GM20000 (cell line): ENCODE measurements at regions not wholly inside any gene's neighbourhood (a gene's known extent, or its start where the extent isn't known, plus 50 kb on each side); places are given as distances from the start of the nearest gene placed in this dataset.

Experiments
- DNase-seq: peaks from one replicate; pipeline ENCODE4 v3.0.0; 2012; ENCODE audit warnings: low spot score
- CTCF ChIP-seq: IDR thresholded peaks from 2 replicates; pipeline ENCODE4 v1.5.1; 2012; ENCODE audit warnings: mild to moderate bottlenecking, control low read depth; ENCODE audit errors: extremely low read depth, missing control alignments

- DNase-seq = no peak
Observed at GRCh38 chr3:132247211-132247610, 70.0 kb upstream of the ACP3 start.

GRCh38 chr3:132248490-132248889, 68.7 kb upstream of the ACP3 start:
- no peak for DNase-seq
- no peak for TF ChIP-seq CTCF

More at GRCh38 chr3:132247211-132247610, 70.0 kb upstream of the ACP3 start:
- TF ChIP-seq CTCF = no peak

- DNase-seq = peak; percentile 51
- TF ChIP-seq CTCF = peak; percentile 34
Observed at GRCh38 chr3:132253262-132253878, 63.8 kb upstream of the ACP3 start.

GRCh38 chr3:132254076-132254755, 63.0 kb upstream of the ACP3 start:
- no peak for TF ChIP-seq CTCF
- DNase-seq = no peak

- DNase-seq = no peak
- no peak for TF ChIP-seq CTCF
Observed at GRCh38 chr3:132255041-132255745, 62.0 kb upstream of the ACP3 start.

GRCh38 chr3:132256989-132257388, 60.2 kb upstream of the ACP3 start:
- TF ChIP-seq CTCF = no peak
- no peak for DNase-seq

GRCh38 chr3:132261506-132261905, 55.7 kb upstream of the ACP3 start:
- no peak for TF ChIP-seq CTCF
- DNase-seq = no peak
